DOHH2 (cell line): ENCODE measurements at regions not wholly inside any gene's neighbourhood (a gene's known extent, or its start where the extent isn't known, plus 50 kb on each side); places are given as distances from the start of the nearest gene placed in this dataset.
"Not testable (repeated sequence)": the region's sequence is repeated elsewhere in the genome, so short reads cannot be mapped to it uniquely, and the experiment has no call there.

ENCODE experiments used
- H3F3A ChIP-seq: fragments of 200-600 bp; sonication (generic), shearing (Covaris generic); 2 replicates; pipeline ENCODE4 v1.6.0; 2016; ENCODE audit warnings: antibody characterized with exemption, mild to moderate bottlenecking; ENCODE audit not compliant: control insufficient read depth, insufficient read depth
- H3K27ac ChIP-seq: fragments of 200-600 bp; sonication (generic); 2 replicates; pipeline ENCODE4 v1.5.1; 2014; ENCODE audit warnings: low read depth, mild to moderate bottlenecking, low read length, moderate library complexity
- H3K27me3 ChIP-seq: fragments of 200-600 bp; sonication (generic); 2 replicates; pipeline ENCODE4 v1.6.1; 2014; ENCODE audit warnings: mild to moderate bottlenecking, low read length, mixed read lengths; ENCODE audit not compliant: control insufficient read depth
- H3K36me3 ChIP-seq: fragments of 200-600 bp; sonication (generic); 2 replicates; pipeline ENCODE4 v1.6.1; 2014; ENCODE audit warnings: mild to moderate bottlenecking, low read length, moderate library complexity, mixed read lengths; ENCODE audit not compliant: control insufficient read depth
- H3K4me1 ChIP-seq: fragments of 200-600 bp; sonication (generic); 2 replicates; pipeline ENCODE4 v1.6.1; 2014; ENCODE audit warnings: mild to moderate bottlenecking, low read length, mixed read lengths; ENCODE audit not compliant: control insufficient read depth
- H3K4me2 ChIP-seq: fragments of 200-600 bp; sonication (generic); 2 replicates; pipeline ENCODE4 v1.6.0; 2014; ENCODE audit warnings: mild to moderate bottlenecking, low read length, moderate library complexity
- H3K4me3 ChIP-seq: fragments of 200-600 bp; sonication (generic); 2 replicates; pipeline ENCODE4 v1.5.1; 2014; ENCODE audit warnings: mild to moderate bottlenecking, low read length, mixed read lengths
- H3K79me2 ChIP-seq: fragments of 200-600 bp; sonication (generic); 2 replicates; pipeline ENCODE4 v1.6.1; 2014; ENCODE audit warnings: mild to moderate bottlenecking, low read length, mixed read lengths; ENCODE audit not compliant: control insufficient read depth
- H3K9me2 ChIP-seq: fragments of 200-600 bp; sonication (generic); replicated peaks from 2 replicates; pipeline ENCODE4 v1.6.1; 2014; ENCODE audit warnings: mild to moderate bottlenecking, low read length, mixed read lengths; ENCODE audit not compliant: control insufficient read depth
- H3K9me3 ChIP-seq: fragments of 200-600 bp; sonication (generic); 2 replicates; pipeline ENCODE4 v1.6.1; 2014; ENCODE audit warnings: antibody characterized with exemption, low read length, mixed read lengths; ENCODE audit not compliant: control insufficient read depth, insufficient read depth
- H4K20me1 ChIP-seq: fragments of 200-600 bp; sonication (generic); 2 replicates; pipeline ENCODE4 v1.6.0; 2014; ENCODE audit warnings: low read depth, mild to moderate bottlenecking, antibody characterized with exemption, low read length, moderate library complexity; ENCODE audit not compliant: control insufficient read depth, insufficient read depth
- EZH2phosphoT487 ChIP-seq: fragments of 200-600 bp; sonication (generic); IDR thresholded peaks from 2 replicates; pipeline ENCODE4 v1.6.1; 2017; ENCODE audit warnings: borderline replicate concordance, mild to moderate bottlenecking, antibody characterized with exemption, low read length, moderate library complexity, mixed read lengths
- TF ChIP-seq, protein P1 (sequence below): fragments of 200-600 bp; sonication (generic); IDR thresholded peaks from one replicate; pipeline ENCODE4 v1.5.1; 2014; ENCODE audit warnings: antibody characterized with exemption, mild to moderate bottlenecking, low read depth, low read length; ENCODE audit not compliant: poor library complexity, severe bottlenecking

- Histone ChIP-seq H3K4me1 (no peaks in the 10 kb centered on the region), H4K20me1 (no peaks in the 10 kb centered on the region), H3K4me3 (no peak overlapping the region), H3K27ac (no peak overlapping the region), H3K79me2 (no peaks in the 10 kb centered on the region), H3K36me3 (no peaks in the 10 kb centered on the region), H3K27me3 (no peaks in the 10 kb centered on the region), H3F3A (no peaks in the 10 kb centered on the region), H3K4me2 (no peak overlapping the region), H3K9me2 (no peaks in the 10 kb centered on the region), H3K9me3 (no peaks in the 10 kb centered on the region)
- TF ChIP-seq, protein P1, sequence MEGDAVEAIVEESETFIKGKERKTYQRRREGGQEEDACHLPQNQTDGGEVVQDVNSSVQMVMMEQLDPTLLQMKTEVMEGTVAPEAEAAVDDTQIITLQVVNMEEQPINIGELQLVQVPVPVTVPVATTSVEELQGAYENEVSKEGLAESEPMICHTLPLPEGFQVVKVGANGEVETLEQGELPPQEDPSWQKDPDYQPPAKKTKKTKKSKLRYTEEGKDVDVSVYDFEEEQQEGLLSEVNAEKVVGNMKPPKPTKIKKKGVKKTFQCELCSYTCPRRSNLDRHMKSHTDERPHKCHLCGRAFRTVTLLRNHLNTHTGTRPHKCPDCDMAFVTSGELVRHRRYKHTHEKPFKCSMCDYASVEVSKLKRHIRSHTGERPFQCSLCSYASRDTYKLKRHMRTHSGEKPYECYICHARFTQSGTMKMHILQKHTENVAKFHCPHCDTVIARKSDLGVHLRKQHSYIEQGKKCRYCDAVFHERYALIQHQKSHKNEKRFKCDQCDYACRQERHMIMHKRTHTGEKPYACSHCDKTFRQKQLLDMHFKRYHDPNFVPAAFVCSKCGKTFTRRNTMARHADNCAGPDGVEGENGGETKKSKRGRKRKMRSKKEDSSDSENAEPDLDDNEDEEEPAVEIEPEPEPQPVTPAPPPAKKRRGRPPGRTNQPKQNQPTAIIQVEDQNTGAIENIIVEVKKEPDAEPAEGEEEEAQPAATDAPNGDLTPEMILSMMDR = no peak
- no peak for TF ChIP-seq EZH2phosphoT487
These were observed 107.2 kb upstream of the UBE2E3 start for GRCh38 chr2:180873219-180873618.

DNA sequence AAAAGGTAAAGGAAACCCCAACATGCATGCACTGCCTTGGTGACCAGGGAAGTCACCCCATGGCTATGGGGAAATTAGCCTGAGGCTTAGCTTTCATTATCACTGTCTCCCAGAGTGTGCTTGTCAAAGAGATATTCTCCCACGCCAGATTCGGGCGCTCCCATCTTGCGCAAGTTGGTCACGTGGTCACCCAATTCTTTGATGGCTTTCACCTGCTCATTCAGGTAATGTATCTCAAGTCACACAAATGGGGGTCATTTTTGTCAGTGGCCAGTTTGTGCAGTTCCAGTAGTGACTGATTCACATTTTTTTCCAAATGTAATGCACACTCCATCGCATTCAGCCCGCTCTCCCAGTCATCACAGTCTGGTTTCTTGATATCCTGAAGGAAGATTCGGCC, 107.6 kb upstream of the UBE2E3 start:
- not testable (repeated sequence) for H3K9me3 ChIP-seq, H3K4me3 ChIP-seq, H3K9me2 ChIP-seq, H3F3A ChIP-seq, H3K27ac ChIP-seq, H3K79me2 ChIP-seq, H4K20me1 ChIP-seq, H3K4me2 ChIP-seq, H3K4me1 ChIP-seq, H3K27me3 ChIP-seq, H3K36me3 ChIP-seq

GRCh38 chr2:180872255-180872654, 108.2 kb upstream of the UBE2E3 start:
- Histone ChIP-seq H3K27me3 (no peaks in the 10 kb centered on the region), H3K4me2 (no peak overlapping the region), H4K20me1 (no peaks in the 10 kb centered on the region), H3K4me3 (no peak overlapping the region), H3F3A (no peaks in the 10 kb centered on the region), H3K9me3 (no peaks in the 10 kb centered on the region), H3K79me2 (no peaks in the 10 kb centered on the region), H3K36me3 (no peaks in the 10 kb centered on the region), H3K4me1 (no peaks in the 10 kb centered on the region), H3K9me2 (no peaks in the 10 kb centered on the region), H3K27ac (no peak overlapping the region)
- TF ChIP-seq, protein P1 = no peak
- no peak for TF ChIP-seq EZH2phosphoT487

- H3K4me3 ChIP-seq = no peak overlapping the region
- no peaks in the 10 kb centered on the region for H3K79me2 ChIP-seq
- TF ChIP-seq EZH2phosphoT487 = no peak
- TF ChIP-seq, protein P1 = no peak
- no peaks in the 10 kb centered on the region for H3K27me3 ChIP-seq
- H3K36me3 ChIP-seq = no peaks in the 10 kb centered on the region
- H3K9me3 ChIP-seq = no peaks in the 10 kb centered on the region
- H3K9me2 ChIP-seq = no peaks in the 10 kb centered on the region
- H4K20me1 ChIP-seq = no peaks in the 10 kb centered on the region
- H3K4me1 ChIP-seq = no peaks in the 10 kb centered on the region
- no peak overlapping the region for H3K4me2 ChIP-seq
- H3F3A ChIP-seq = no peaks in the 10 kb centered on the region
- no peak overlapping the region for H3K27ac ChIP-seq
These were observed 108.8 kb upstream of the UBE2E3 start for GRCh38 chr2:180871649-180872048.
